ENCODE measurements at regions not wholly inside any gene's neighbourhood (a gene's known extent, or its start where the extent isn't known, plus 50 kb on each side); places are given as distances from the start of the nearest gene placed in this dataset.
A peak's percentile ranks its signal among the peaks of the same experiment; 100 is the strongest.

DNA sequence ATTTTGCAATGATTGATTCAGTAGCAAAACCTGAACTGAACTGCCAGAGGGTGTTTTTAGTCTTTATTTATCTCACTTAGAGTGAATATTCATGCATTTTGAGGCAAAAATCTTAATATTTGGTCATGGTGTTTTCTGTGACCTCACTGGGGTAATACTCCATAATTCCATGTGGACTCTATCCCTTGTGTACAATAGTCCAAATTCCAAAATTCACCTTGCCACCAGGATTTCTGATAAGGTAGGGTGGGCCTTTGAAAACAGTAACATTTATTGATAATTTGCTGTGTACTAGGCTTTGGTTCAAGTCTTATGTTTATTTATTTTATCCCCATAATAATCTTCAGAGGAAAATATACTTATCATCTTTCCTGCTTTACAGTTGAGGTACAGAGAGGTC, 68.4 kb upstream of the PDE5A start:
- Histone ChIP-seq H3K4me1 (peaks cover 0 to 12% (median 0%) of the 10 kb centered on the region in 3 donors), H3K36me3 (no peaks in the 10 kb centered on the region), H3K9me3 (no peaks in the 10 kb centered on the region), H3K27ac (no peak overlapping the region), H3K4me3 (no peak overlapping the region), H3K27me3 (no peaks in the 10 kb centered on the region)
- ATAC-seq: no peak
- TF ChIP-seq POLR2AphosphoS5 (IDR thresholded peaks at IDR 0.05) (no peak), POLR2A (IDR thresholded peaks at IDR 0.05) (no peak), EP300 (IDR thresholded peaks at IDR 0.05) (no peak)
- TF ChIP-seq, protein P1, sequence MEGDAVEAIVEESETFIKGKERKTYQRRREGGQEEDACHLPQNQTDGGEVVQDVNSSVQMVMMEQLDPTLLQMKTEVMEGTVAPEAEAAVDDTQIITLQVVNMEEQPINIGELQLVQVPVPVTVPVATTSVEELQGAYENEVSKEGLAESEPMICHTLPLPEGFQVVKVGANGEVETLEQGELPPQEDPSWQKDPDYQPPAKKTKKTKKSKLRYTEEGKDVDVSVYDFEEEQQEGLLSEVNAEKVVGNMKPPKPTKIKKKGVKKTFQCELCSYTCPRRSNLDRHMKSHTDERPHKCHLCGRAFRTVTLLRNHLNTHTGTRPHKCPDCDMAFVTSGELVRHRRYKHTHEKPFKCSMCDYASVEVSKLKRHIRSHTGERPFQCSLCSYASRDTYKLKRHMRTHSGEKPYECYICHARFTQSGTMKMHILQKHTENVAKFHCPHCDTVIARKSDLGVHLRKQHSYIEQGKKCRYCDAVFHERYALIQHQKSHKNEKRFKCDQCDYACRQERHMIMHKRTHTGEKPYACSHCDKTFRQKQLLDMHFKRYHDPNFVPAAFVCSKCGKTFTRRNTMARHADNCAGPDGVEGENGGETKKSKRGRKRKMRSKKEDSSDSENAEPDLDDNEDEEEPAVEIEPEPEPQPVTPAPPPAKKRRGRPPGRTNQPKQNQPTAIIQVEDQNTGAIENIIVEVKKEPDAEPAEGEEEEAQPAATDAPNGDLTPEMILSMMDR (IDR thresholded peaks at IDR 0.05): no peak

GRCh38 chr4:119695216-119695615, 66.6 kb upstream of the PDE5A start:
- peaks cover 0 to 16% (median 0%) of the 10 kb centered on the region in 3 donors for H3K4me1 ChIP-seq
- WGBS, 2 donors (ENCODE audit: low coverage in 1 of 2): 20 to 85% methylated on average over 1 to 2 of the region's 2 CpGs
- no peaks in the 10 kb centered on the region for H3K9me3 ChIP-seq
- TF ChIP-seq POLR2AphosphoS5 (IDR thresholded peaks at IDR 0.05) (no peak), EP300 (IDR thresholded peaks at IDR 0.05) (no peak), POLR2A (IDR thresholded peaks at IDR 0.05) (no peak)
- TF ChIP-seq, protein P1 (IDR thresholded peaks at IDR 0.05): no peak
- H3K27me3 ChIP-seq: no peaks in the 10 kb centered on the region
- no peak overlapping the region for H3K27ac ChIP-seq
- H3K4me3 ChIP-seq: no peak overlapping the region
- no peaks in the 10 kb centered on the region for H3K36me3 ChIP-seq
- ATAC-seq: no peak

GRCh38 chr4:119693126-119693525, 64.5 kb upstream of the PDE5A start:
- Histone ChIP-seq H3K36me3 (no peaks in the 10 kb centered on the region), H3K27me3 (no peaks in the 10 kb centered on the region), H3K4me1 (peaks cover 0 to 16% (median 0%) of the 10 kb centered on the region in 3 donors), H3K4me3 (no peak overlapping the region), H3K27ac (no peak overlapping the region), H3K9me3 (no peaks in the 10 kb centered on the region)
- TF ChIP-seq, protein P1 (IDR thresholded peaks at IDR 0.05): no peak
- TF ChIP-seq POLR2A (IDR thresholded peaks at IDR 0.05): no peak
- no peak for TF ChIP-seq EP300 (IDR thresholded peaks at IDR 0.05)
- TF ChIP-seq POLR2AphosphoS5 (IDR thresholded peaks at IDR 0.05): no peak
- ATAC-seq: no peak

DNA sequence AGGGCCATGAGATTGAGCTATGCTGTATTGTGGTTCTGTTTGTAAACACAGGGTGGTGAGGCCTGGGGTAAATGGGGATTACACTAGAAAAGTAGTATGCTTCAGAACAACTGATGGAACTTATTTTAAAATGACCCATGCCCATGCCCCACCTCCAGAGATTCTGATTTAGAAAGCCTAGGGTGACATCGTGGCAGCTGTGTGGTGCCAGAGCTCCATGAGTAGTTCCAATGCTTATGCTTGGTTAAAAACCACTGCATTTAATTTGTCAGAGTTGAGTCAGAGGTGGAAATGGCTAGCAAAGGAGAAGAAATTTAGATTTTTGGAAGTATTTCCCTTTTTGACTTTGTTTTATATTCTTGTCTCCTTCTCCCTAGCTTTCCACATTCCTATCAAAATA, 63.4 kb upstream of the PDE5A start:
- TF ChIP-seq POLR2A (IDR thresholded peaks at IDR 0.05): no peak
- TF ChIP-seq, protein P1 (IDR thresholded peaks at IDR 0.05): peak in 2 of 4 experiments; percentile 8 to 34
- TF ChIP-seq POLR2AphosphoS5 (IDR thresholded peaks at IDR 0.05): no peak
- no peak for TF ChIP-seq EP300 (IDR thresholded peaks at IDR 0.05)
- H3K9me3 ChIP-seq: no peaks in the 10 kb centered on the region
- H3K36me3 ChIP-seq: no peaks in the 10 kb centered on the region
- peaks cover 0 to 16% (median 0%) of the 10 kb centered on the region in 3 donors for H3K4me1 ChIP-seq
- no peak overlapping the region for H3K27ac ChIP-seq
- no peak overlapping the region for H3K4me3 ChIP-seq
- H3K27me3 ChIP-seq: no peaks in the 10 kb centered on the region
- WGBS, 2 donors (ENCODE audit: low coverage in 1 of 2): 50 to 54% methylated on average over 1 of the region's 1 CpG
- ATAC-seq: no peak

DNA sequence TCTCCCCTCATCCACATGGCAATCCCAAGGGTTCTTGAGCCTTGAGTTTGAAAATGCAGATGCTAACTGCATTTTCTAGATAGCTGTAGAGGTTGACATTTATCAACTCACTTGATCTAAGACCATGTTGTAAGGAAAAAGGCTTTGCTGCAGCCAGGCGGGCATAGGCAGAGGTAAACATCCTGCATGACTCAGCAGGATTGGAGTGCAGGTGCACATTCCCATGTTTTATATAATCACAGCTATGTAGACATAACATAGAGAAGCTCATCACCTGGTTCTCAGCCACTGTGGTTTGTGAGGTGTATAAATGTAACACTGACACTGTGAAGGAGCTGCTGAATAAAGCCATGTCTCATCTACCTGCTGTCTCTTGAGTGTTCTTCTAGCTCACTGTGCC, 62.3 kb upstream of the PDE5A start:
- H3K4me1 ChIP-seq: peaks cover 0 to 16% (median 0%) of the 10 kb centered on the region in 3 donors
- TF ChIP-seq POLR2AphosphoS5 (IDR thresholded peaks at IDR 0.05): no peak
- H3K36me3 ChIP-seq: no peaks in the 10 kb centered on the region
- H3K27me3 ChIP-seq: no peaks in the 10 kb centered on the region
- H3K9me3 ChIP-seq: no peaks in the 10 kb centered on the region
- 80 to 83% methylated on average over 1 of the region's 1 CpG for WGBS, 2 donors (ENCODE audit: low coverage in 1 of 2)
- no peak for ATAC-seq
- H3K4me3 ChIP-seq: no peak overlapping the region
- no peak overlapping the region for H3K27ac ChIP-seq

Measured in gastroesophageal sphincter (tissue), 4 donors.